WTC11 (cell line): ENCODE measurements at regions not wholly inside any gene's neighbourhood (a gene's known extent, or its start where the extent isn't known, plus 50 kb on each side); places are given as distances from the start of the nearest gene placed in this dataset.

Experiments used
- ETV6 ChIP-seq: sonication (generic); formaldehyde crosslinking; IDR thresholded peaks from 2 replicates; pipeline ENCODE4 v1.8.1; 2022; ENCODE audit warnings: mild to moderate bottlenecking, missing genetic modification reagents
- SP1 ChIP-seq: sonication (generic); formaldehyde crosslinking; conservative IDR thresholded peaks from 2 replicates; pipeline ENCODE4 v1.8.1; 2022; ENCODE audit warnings: missing genetic modification reagents
- TF ChIP-seq, protein P1 (sequence below): sonication (generic); formaldehyde crosslinking; IDR thresholded peaks from 2 replicates; pipeline ENCODE4 v1.8.1; 2022; ENCODE audit warnings: low read depth, missing genetic modification reagents, borderline replicate concordance
- TF ChIP-seq, protein P2 (sequence below): fragments of 200-600 bp; IDR thresholded peaks from 2 replicates; pipeline ENCODE4 v1.8.0; 2022; ENCODE audit warnings: antibody characterized with exemption

DNA sequence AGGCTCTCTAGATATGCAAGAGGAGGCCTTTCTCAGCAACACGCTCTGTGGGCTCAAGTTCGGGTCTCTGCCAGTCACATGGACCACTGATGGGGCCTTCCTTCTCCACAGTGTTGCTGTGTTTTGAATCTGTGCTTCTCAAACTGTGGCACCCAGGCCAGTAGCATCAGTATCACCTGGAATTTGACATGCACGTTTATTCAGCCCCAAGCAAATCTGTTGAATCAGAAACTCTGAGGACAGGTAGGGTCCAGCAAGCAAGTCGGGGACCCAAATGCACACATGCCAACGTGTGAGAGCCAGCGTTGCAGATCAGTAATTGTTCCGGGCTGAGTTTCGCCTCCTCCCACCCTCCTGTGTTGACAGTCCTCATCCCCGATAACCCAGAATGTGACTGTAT is 502.6 kb downstream of the IRX1 start:
- TF ChIP-seq ETV6 (CRISPR knock-in tag) (no peak), SP1 (CRISPR knock-in tag) (no peak)
- TF ChIP-seq, protein P1, sequence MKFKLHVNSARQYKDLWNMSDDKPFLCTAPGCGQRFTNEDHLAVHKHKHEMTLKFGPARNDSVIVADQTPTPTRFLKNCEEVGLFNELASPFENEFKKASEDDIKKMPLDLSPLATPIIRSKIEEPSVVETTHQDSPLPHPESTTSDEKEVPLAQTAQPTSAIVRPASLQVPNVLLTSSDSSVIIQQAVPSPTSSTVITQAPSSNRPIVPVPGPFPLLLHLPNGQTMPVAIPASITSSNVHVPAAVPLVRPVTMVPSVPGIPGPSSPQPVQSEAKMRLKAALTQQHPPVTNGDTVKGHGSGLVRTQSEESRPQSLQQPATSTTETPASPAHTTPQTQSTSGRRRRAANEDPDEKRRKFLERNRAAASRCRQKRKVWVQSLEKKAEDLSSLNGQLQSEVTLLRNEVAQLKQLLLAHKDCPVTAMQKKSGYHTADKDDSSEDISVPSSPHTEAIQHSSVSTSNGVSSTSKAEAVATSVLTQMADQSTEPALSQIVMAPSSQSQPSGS (CRISPR knock-in tag): no peak
- TF ChIP-seq, protein P2, sequence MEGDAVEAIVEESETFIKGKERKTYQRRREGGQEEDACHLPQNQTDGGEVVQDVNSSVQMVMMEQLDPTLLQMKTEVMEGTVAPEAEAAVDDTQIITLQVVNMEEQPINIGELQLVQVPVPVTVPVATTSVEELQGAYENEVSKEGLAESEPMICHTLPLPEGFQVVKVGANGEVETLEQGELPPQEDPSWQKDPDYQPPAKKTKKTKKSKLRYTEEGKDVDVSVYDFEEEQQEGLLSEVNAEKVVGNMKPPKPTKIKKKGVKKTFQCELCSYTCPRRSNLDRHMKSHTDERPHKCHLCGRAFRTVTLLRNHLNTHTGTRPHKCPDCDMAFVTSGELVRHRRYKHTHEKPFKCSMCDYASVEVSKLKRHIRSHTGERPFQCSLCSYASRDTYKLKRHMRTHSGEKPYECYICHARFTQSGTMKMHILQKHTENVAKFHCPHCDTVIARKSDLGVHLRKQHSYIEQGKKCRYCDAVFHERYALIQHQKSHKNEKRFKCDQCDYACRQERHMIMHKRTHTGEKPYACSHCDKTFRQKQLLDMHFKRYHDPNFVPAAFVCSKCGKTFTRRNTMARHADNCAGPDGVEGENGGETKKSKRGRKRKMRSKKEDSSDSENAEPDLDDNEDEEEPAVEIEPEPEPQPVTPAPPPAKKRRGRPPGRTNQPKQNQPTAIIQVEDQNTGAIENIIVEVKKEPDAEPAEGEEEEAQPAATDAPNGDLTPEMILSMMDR: no peak
